Aorta (tissue), 5 donors: ENCODE measurements at regions not wholly inside any gene's neighbourhood (a gene's known extent, or its start where the extent isn't known, plus 50 kb on each side); places are given as distances from the start of the nearest gene placed in this dataset.

Experiments
- ATAC-seq: fragments of 200-7000 bp; cut with Tn5 transposase; one replicate; pipeline ENCODE4 v1.9.1; 2022; ENCODE audit warnings: moderate library complexity; ENCODE audit not compliant: low FRiP score
- DNase-seq, 2 donors: peaks; one replicate each; pipeline ENCODE4 v3.0.0-alpha.2; 2020
- H3K27ac ChIP-seq, 2 donors: one replicate each; pipeline ENCODE4 v1.5.1; 2013; ENCODE audit warnings: low read length in 2 of 2, mild to moderate bottlenecking in 2 of 2, moderate library complexity in 2 of 2, control low read depth in 1 of 2, inconsistent platforms in 1 of 2, low read depth in 1 of 2
- H3K27me3 ChIP-seq, 2 donors: one replicate each; pipeline ENCODE4 v1.6.1; 2013; ENCODE audit warnings: control low read depth in 1 of 2, low read length in 1 of 2, mild to moderate bottlenecking in 1 of 2, moderate library complexity in 1 of 2; ENCODE audit not compliant: insufficient read depth in 2 of 2, control insufficient read depth in 1 of 2
- H3K36me3 ChIP-seq, 2 donors: one replicate each; pipeline ENCODE4 v1.6.1; 2013; ENCODE audit warnings: control low read depth in 1 of 2, low read length in 1 of 2, mild to moderate bottlenecking in 1 of 2; ENCODE audit not compliant: insufficient read depth in 2 of 2, control insufficient read depth in 1 of 2
- H3K4me1 ChIP-seq, 2 donors: one replicate each; pipeline ENCODE4 v1.6.1; 2013; ENCODE audit warnings: low read length in 2 of 2, control low read depth in 1 of 2, mild to moderate bottlenecking in 1 of 2, moderate library complexity in 1 of 2; ENCODE audit not compliant: insufficient read depth in 2 of 2, control insufficient read depth in 1 of 2
- H3K4me3 ChIP-seq, 2 donors: one replicate each; pipeline ENCODE4 v1.5.1; 2013; ENCODE audit warnings: low read length in 2 of 2, control low read depth in 1 of 2, mild to moderate bottlenecking in 1 of 2
- H3K9me3 ChIP-seq: one replicate; pipeline ENCODE4 v1.6.1; 2013; ENCODE audit warnings: mild to moderate bottlenecking, low read length; ENCODE audit not compliant: control insufficient read depth
- WGBS, 2 donors: extraction: QIAGEN DNeasy Blood & Tissue Kit; methylation state at CpG; one replicate each; pipeline ENCODE4 v1.1.7; 2013; 5-methylcytosine and 5-hydroxymethylcytosine counted together
- intact Hi-C, 2 donors: fragments of 100-400 bp; cut with DNase I; formaldehyde crosslinking; loops; one replicate each; pipeline versions ENCODE4 v1.14.2 to v1.15.0; 2022
- donor health status: healthy with polysubstance abuse.
- donor health status: Bipolar disorder and iron deficiency.
- donor health status: DM: no; HTN: no; CAD: no.
- donor health status: DM: no; HTN: no; CAD: no.
- donor health status: DM: yes; HTN: yes; CAD: no.

- intact Hi-C loops, result no loop called here
- DNase-seq (no peak), ATAC-seq (no peak)
- Histone ChIP-seq H3K9me3 (no peaks in the 10 kb centered on the region), H3K27me3 (no peaks in the 10 kb centered on the region), H3K4me1 (no peaks in the 10 kb centered on the region), H3K27ac (no peak overlapping the region), H3K4me3 (no peak overlapping the region), H3K36me3 (no peaks in the 10 kb centered on the region)
- 93 to 99% methylated on average over 1 of the region's 1 CpG for WGBS, 2 donors
Observed at GRCh38 chr18:28409811-28410210, 232.9 kb upstream of the CDH2 start.

- H3K27me3 ChIP-seq, result no peaks in the 10 kb centered on the region
- H3K36me3 ChIP-seq, result no peaks in the 10 kb centered on the region
- H3K9me3 ChIP-seq, result no peaks in the 10 kb centered on the region
- no peaks in the 10 kb centered on the region for H3K4me1 ChIP-seq
- WGBS, 2 donors, result 87 to 92% methylated on average over 2 of the region's 2 CpGs
- DNase-seq, result no peak
- no peak overlapping the region for H3K27ac ChIP-seq
- intact Hi-C loops, result no loop called here
- no peak overlapping the region for H3K4me3 ChIP-seq
- ATAC-seq, result no peak
Observed at GRCh38 chr18:28408528-28408927, 231.6 kb upstream of the CDH2 start.

- H3K27ac ChIP-seq, result no peak overlapping the region
- intact Hi-C loops, result no loop called here
- no peak for ATAC-seq
Observed at GRCh38 chr18:28407681-28408080, 230.8 kb upstream of the CDH2 start.

GRCh38 chr18:28406533-28406932 is 229.6 kb upstream of the CDH2 start:
- no peak for DNase-seq
- H3K36me3 ChIP-seq, result no peaks in the 10 kb centered on the region
- no peaks in the 10 kb centered on the region for H3K4me1 ChIP-seq
- H3K27ac ChIP-seq, result no peak overlapping the region
- H3K27me3 ChIP-seq, result no peaks in the 10 kb centered on the region
- intact Hi-C loops, result no loop called here
- no peaks in the 10 kb centered on the region for H3K9me3 ChIP-seq
- WGBS, 2 donors, result 37 to 52% methylated on average over 3 of the region's 3 CpGs
- H3K4me3 ChIP-seq, result no peak overlapping the region
- no peak for ATAC-seq

More at GRCh38 chr18:28407681-28408080, 230.8 kb upstream of the CDH2 start:
- Histone ChIP-seq H3K4me3 (no peak overlapping the region), H3K9me3 (no peaks in the 10 kb centered on the region), H3K36me3 (no peaks in the 10 kb centered on the region), H3K4me1 (no peaks in the 10 kb centered on the region), H3K27me3 (no peaks in the 10 kb centered on the region)
- DNase-seq, result no peak
- WGBS, 2 donors, result 83 to 93% methylated on average over 1 of the region's 1 CpG

GRCh38 chr18:28404694-28405093 is 227.8 kb upstream of the CDH2 start:
- no peaks in the 10 kb centered on the region for H3K36me3 ChIP-seq
- H3K4me1 ChIP-seq, result no peaks in the 10 kb centered on the region
- 87 to 92% methylated on average over 1 of the region's 1 CpG for WGBS, 2 donors
- H3K9me3 ChIP-seq, result no peaks in the 10 kb centered on the region
- no peak overlapping the region for H3K27ac ChIP-seq
- no peaks in the 10 kb centered on the region for H3K27me3 ChIP-seq
- DNase-seq, result no peak
- no peak overlapping the region for H3K4me3 ChIP-seq
- intact Hi-C loops, result no loop called here
- no peak for ATAC-seq

GRCh38 chr18:28399781-28400362 is 222.9 kb upstream of the CDH2 start:
- intact Hi-C loops, result no loop called here
- no peaks in the 10 kb centered on the region for H3K4me1 ChIP-seq
- H3K27me3 ChIP-seq, result no peaks in the 10 kb centered on the region
- ATAC-seq (no peak), DNase-seq (no peak)
- H3K4me3 ChIP-seq, result no peak overlapping the region
- H3K9me3 ChIP-seq, result no peaks in the 10 kb centered on the region
- H3K36me3 ChIP-seq, result no peaks in the 10 kb centered on the region
- WGBS, 2 donors, result 50 to 54% methylated on average over 5 of the region's 5 CpGs
- no peak overlapping the region for H3K27ac ChIP-seq

- H3K27me3 ChIP-seq, result no peaks in the 10 kb centered on the region
- no peak overlapping the region for H3K27ac ChIP-seq
- WGBS, 2 donors, result 70 to 78% methylated on average over 1 of the region's 1 CpG
- no peaks in the 10 kb centered on the region for H3K9me3 ChIP-seq
- DNase-seq (no peak), ATAC-seq (no peak)
- H3K4me1 ChIP-seq, result no peaks in the 10 kb centered on the region
- no peak overlapping the region for H3K4me3 ChIP-seq
- no peaks in the 10 kb centered on the region for H3K36me3 ChIP-seq
- intact Hi-C loops, result no loop called here
Observed at GRCh38 chr18:28398471-28398870, 221.5 kb upstream of the CDH2 start.

- Histone ChIP-seq H3K9me3 (no peaks in the 10 kb centered on the region), H3K4me1 (no peaks in the 10 kb centered on the region), H3K27me3 (no peaks in the 10 kb centered on the region), H3K4me3 (no peak overlapping the region), H3K36me3 (no peaks in the 10 kb centered on the region), H3K27ac (no peak overlapping the region)
- intact Hi-C loops, result no loop called here
- DNase-seq (no peak), ATAC-seq (no peak)
Observed at GRCh38 chr18:28390022-28390421, 213.1 kb upstream of the CDH2 start.

GRCh38 chr18:28382215-28382879 is 205.4 kb upstream of the CDH2 start:
- no peaks in the 10 kb centered on the region for H3K36me3 ChIP-seq
- H3K4me3 ChIP-seq, result no peak overlapping the region
- H3K27me3 ChIP-seq, result no peaks in the 10 kb centered on the region
- DNase-seq (no peak), ATAC-seq (no peak)
- no peaks in the 10 kb centered on the region for H3K4me1 ChIP-seq
- intact Hi-C loops, result no loop called here
- H3K27ac ChIP-seq, result no peak overlapping the region
- 70 to 76% methylated on average over 3 of the region's 3 CpGs for WGBS, 2 donors
- H3K9me3 ChIP-seq, result no peaks in the 10 kb centered on the region
